Activated gamma-delta T cell treated with Interleukin-2 at 50 U/mL for 16 hours (primary cell): ENCODE measurements at regions not wholly inside any gene's neighbourhood (a gene's known extent, or its start where the extent isn't known, plus 50 kb on each side); places are given as distances from the start of the nearest gene placed in this dataset.
"Not testable (repeated sequence)": the region's sequence is repeated elsewhere in the genome, so short reads cannot be mapped to it uniquely, and the experiment has no call there.

ENCODE experiments used
- DNase-seq: peaks from one replicate; pipeline ENCODE4 v3.0.0-alpha.2; 2020

DNA sequence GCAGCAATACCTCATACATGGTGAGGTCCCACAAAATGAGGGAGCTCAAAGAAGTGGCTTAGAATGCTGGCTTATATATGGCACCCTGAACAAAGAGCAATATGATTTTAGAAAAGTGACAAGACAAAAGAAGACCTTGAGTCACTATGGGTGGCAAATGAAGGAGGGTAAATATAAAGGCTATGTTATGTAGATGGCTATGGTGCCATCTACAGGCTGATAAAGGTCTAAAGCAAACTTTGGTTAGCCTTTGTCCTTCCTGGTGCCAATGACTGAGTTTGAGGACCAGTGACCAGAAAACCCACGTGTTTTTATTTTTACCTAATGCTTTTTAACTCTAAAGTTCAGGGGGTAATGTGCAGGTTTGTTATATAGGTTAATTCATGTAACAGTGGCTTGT lies 151.8 kb downstream of the CCNG2 start:
- DNase-seq = no peak

DNA sequence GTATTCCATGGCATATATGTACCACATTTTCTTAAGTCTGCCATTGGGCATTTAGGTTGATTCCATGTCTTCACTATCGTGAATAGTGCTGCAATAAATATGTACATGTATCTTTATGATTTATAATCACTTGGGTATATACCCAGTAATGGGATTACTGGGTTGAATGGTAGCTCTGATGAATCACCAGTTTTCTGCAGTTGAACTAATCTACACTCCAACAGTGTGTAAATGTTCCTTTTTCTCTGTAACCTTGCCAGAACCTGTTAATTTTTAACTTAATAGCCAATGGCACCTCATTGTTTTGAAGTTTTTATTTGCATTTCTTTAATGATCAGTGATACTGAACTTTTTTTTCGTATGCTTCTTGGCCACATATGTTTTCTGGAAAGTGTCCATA lies 152.5 kb downstream of the CCNG2 start:
- DNase-seq = no peak

DNA sequence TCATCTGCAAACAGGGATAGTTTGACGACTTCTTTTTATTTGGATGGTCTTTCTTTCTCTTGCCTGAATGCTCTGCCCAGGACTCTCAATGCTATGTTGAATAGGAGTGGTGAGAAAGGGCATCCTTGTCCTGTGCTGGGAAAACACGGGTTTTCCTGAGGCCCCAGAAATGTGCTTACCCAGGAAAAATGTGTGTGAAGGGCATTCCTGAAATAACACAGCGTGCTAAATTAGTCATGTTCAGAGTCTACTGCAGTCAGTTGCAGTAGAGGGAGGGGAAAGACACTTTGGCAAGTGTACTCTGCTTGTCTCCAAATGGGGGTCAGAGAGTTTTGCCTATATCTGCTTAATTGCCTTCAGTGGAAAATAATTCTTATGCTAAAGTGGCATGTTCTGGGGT lies 153.9 kb downstream of the CCNG2 start:
- DNase-seq = no peak

DNA sequence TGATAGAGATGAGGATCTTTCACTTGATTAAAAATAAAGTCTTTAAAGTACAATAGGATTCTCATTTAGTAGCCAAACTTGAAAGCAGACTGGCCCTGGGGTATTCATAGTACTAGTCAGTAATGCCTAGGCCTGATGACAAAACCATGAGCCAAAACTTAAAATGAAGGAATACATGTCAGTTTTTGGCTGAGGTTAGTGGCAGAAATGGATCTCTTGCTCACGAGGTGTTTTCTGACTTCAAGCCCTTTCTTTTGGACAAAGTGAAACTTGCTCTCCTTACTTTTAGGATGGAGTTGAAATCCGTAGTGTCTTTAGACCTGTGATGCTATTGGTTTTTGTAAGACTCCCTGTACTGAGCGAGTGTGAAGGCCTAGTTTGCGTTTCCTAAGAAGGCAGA lies 157.7 kb downstream of the CCNG2 start:
- no peak for DNase-seq

DNA sequence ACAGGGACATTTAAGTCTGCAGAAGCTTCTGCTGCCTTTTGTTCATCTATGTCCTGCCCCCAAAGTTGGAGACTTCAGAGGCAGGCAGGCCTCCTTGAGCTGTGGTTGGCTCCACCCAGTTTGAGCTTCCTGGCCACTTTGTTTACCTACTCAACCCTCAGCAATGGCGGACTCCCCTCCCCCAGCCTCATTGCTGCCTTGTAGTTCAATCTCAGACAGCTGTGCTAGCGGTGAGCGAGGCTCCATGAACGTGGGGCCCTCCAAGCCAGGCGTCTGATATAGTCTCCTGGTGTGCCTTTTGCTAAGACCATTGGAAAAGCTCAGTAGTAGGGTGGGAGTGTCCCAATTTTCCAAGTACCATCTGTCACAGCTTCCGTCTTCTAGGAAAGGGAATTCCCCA lies 170.1 kb downstream of the CCNG2 start:
- no peak for DNase-seq

DNA sequence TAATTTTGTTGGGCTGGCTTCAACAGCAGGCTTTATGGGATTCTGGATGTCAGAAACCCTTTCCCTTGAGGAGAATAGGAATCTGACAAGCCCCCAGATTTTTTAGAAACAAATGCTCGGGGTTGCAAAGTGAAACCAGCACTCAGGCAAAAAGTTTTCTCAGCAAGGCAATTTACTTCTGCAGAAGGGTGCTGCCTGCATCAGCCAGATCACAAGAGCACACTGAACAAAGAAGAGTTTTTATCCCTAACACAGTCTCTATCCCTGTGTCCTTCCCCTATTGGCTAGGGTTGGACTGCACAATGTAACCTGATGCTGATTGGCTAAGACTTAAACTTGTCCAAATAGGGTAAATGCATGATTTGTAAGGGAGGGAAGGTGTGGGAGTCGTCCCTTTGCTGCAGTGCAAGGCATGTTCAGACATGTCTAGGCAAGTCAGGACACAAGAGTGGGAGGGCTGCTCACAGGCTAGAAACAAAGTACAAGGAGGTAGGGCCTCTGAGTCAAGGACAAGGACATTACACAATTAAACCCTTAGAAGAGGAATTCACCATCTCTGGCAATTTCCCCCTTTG lies 175.8 kb downstream of the CCNG2 start:
- no peak for DNase-seq

DNA sequence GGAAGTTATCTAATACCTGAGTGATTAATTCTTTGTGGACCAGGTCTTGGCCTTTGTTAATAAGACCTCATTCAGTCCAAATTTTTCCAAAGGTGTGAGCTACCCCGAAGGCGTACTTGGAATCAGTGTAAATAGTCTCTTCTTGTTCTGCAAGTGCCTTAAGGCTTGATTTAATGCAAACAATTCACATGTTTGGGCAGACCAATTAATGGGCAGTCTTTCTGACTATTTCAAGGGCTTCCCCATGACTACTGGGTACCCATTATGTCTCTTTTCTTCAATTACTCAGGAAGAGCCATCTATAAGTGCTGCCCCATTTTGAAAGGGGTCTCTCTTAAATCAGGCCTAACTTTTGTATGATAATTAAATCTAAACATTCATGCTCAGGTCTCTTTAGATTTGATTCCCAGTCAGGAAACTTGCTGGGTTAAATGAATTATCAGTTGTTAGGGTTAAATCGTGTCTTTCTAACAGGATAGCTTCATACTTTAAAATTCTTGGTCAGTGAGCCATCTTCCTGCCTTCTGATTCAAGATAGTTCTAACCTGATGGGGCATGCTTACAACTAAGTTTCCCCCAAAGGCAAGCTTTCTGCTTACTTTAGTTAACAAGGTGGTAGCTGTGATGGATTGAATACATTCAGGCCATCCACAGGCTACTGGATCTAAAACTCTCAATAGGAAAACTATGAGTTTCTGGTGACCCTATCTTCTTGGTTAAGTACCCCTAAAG lies 179.6 kb downstream of the CCNG2 start:
- no peak for DNase-seq

DNA sequence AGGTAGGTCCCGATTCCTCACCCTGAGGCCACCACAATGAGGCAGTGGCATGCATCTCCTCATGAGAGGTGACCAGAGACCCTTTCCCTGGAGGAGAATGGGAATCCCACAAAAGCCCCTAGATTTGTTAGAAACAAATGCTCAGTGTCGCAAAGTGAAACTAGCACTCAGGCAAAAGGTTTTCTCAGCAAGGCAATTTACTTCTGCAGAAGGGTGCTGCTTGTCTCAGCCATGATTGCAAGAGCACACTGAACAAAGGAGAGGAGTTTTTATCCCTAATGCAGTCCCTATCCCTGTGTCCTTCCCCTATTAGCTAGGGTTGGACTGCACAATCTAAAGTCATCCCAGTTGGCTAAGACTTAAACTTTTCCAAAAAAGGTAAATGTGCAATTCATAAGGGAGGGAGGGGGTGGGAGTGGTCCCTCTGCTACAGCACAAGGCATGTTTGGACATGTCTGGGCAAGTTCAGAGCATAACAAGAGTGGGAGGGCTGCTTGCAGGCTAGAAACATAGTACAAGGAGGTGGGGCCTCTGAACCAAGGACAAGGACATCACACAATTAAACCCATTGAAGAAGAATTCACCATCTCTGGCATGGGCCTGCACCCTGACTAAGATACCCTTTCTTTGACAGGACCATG lies 185.3 kb downstream of the CCNG2 start:
- DNase-seq = no peak

DNA sequence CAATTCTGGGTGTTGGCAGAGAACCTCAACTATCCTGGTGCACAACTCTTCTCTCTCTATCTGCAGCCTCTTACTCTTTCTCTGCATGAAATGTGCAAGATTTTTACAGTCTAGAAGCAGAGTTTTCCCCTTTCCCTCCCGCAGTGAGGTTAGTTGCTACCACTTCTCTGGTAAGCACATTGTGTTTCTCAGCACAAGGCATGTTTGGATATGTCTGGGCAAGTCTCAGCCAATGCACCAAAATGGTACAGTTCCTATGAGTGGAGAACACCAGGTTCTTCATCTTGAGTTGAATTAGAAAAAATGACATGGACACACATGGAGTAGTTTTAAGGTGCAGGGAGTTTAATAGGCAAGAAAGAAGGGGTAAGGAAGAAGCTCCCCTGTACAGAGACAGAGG lies 187.0 kb downstream of the CCNG2 start:
- DNase-seq = no peak

DNA sequence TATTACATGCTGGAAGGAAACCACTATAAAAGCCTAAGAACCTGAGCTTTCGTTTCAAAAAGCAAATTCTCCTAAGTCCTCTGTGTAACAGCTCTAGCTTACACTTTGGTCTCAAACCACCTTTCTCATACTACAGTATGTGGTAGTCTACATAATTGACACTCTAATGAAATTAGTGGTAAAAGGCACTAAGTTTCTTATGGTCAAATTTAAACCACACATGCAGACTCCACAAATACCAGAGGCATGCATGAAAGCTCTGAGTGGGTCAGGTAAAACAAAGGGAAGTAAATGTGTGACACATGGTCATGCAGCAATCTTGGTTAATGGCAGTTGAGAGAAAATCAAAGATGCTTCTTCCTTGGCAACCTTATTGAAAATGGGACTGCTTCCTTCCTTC lies 187.8 kb downstream of the CCNG2 start:
- DNase-seq = no peak

DNA sequence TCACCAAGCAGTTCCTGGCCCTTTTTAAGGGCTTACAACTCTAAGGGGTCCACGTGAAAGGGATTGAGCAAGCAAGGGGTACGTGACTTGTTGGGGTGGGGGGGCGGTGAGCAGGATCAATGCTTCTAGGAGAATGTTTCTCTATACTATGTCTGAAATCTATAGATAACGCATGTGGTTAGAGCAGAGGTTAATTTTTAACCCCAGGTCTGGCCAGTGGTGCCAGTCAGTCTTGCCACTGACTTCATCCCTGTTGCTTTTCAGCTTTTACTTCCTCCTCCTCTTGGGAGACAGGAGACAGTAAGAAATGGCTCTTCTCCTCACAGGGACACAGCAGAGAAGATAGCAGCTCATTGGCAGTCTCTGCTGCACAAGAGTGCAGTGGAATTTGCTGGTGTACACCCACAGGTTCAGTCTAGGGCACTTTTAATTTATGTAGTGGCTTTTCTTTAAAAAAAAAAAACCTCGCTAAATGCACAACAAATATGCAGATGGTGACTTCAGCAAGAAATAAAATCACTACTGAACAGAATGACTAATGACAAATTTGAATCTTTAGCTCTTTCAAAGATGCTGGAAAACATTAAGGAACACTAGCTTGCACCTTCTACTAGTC lies 190.5 kb downstream of the CCNG2 start:
- no peak for DNase-seq

DNA sequence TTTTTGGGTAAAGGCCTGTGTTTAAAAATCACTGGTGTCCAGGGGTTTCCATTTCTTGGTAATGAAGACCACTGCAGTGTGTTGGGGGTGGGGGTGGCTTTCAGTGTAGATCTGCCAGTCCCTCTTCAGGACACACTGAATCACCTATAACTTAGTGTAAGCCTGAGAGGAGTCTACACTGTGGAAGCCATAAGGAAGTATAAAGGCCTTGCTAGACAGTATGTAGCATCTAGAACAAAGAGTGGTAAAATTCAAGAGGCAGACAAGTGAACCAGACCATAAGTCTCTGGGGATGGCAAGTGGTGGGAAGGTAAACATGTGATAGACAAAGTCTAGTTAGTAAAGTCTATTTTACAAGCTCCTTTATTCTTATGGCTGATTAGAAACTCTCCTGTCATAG lies 191.8 kb downstream of the CCNG2 start:
- no peak for DNase-seq

DNA sequence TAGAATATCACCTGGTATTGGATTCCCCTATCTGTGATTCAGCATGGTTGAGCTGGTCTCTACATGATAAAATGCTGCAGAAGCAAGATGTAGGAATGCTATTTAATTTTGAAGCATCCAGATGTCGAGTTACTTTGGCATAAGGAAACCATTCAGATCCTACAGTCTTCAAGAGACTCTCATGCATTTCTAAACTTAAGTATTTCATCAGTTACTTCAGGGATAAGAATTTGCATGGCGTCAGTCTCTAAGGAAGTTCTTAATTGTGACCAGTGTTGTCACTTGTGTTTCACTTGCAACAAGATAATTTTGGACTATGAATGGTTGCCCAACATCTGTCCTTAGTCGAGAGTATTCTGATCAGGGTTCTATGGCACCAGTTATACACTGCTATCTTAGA lies 192.4 kb downstream of the CCNG2 start:
- DNase-seq = no peak

DNA sequence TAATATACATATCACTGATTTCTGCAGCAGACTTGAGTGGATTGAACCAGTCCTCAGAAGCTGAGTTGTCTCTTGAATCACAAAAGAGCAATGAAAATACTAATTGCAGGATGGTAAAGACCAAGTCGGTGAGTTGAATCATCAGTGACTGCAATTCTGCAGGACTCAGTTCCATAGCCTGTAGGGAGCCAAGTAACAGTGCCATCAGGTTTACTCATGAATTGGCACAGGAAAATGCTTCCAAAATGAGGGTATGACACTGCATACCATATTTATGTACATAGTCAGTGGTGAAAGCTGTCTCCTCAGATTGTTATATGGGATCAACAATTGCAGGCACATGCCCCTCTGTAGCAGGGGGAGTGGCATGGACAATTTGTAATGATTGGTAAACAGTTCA lies 192.8 kb downstream of the CCNG2 start:
- no peak for DNase-seq

DNA sequence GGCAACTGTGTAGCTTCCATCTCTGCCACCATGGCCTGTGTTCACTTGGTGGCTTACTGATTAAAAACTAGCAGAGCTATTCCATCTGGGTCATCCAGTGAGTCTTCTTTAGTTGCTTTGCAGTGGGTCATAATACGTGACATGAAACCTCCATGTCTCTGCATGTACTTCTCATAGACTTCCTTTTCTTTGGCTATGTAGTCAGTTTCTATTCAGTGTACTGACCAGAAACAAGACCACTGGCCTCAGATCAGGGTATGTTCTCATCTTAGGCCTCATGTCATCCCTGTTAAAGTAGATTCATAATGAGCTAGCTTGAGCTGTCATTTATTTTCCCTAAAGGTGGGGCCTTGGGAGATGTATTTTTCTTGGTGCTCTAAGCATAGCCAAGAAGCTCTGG lies 195.2 kb downstream of the CCNG2 start:
- no peak for DNase-seq

DNA sequence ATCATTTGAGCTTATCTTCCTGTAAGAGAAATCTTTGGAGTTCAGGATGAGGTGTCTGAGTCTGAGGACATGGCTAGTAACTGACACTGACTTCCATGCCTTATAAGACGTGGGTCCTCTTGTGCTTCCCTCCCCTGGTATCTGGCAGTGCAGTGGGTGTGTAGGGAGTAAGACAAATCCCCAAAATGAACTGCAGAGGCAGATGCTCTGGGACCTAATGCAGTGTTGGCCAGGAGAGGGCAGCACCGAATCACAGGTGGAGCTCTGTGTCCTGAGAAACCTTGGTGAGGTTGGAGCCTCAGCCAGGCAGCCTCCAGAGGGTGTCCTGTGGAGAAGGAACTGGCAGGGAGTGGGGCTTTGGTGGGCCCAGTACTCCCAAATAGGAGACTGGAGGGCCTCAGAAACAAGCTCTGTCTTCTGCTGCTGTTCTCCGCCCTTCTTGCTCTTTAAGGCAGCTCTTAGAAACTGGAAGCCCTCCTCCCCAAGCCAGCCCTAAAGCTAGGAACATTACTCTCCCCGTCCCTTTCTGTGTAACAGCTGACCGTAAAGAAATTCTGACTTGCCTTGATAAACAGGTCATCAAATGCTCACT lies 196.8 kb downstream of the CCNG2 start:
- not testable (repeated sequence) for DNase-seq

DNA sequence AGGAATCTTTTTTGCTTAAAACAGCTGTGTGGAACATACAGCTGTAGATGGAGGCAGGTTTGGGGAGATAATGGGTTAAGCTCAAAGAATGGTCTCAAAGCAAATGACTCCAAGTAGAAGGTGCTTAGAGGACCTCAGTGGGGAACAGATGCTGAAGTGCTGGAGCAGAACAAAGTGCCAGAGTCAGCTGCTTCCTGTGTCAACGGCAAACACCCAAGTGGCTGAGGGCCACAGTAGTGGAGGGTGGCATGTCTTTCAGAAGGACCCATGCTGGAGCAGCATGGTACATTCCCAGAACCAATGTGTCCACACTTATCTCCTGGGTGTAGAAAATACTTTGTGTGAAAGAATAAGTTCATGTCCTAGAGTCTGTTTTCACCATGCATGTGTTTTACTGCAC lies 197.5 kb downstream of the CCNG2 start:
- no peak for DNase-seq

DNA sequence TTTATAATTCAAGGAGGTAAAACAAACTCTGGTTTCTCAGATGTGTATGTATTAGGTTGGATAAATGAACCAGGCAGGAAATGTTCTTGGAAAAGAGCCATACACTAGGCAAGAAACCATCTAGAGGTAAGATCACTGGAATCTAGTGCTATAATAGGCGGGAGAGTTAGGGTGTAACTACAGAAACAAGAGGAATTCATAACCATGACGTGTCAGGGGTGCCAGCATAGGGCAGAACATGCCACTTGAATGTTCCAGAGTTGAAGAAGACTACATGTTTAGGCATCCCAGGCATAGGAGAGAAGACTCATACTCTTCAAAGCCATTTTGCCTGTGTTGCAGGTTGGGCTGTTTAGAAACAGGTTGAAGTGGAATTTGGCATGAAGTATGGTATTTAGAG lies 198.7 kb downstream of the CCNG2 start:
- DNase-seq = no peak

DNA sequence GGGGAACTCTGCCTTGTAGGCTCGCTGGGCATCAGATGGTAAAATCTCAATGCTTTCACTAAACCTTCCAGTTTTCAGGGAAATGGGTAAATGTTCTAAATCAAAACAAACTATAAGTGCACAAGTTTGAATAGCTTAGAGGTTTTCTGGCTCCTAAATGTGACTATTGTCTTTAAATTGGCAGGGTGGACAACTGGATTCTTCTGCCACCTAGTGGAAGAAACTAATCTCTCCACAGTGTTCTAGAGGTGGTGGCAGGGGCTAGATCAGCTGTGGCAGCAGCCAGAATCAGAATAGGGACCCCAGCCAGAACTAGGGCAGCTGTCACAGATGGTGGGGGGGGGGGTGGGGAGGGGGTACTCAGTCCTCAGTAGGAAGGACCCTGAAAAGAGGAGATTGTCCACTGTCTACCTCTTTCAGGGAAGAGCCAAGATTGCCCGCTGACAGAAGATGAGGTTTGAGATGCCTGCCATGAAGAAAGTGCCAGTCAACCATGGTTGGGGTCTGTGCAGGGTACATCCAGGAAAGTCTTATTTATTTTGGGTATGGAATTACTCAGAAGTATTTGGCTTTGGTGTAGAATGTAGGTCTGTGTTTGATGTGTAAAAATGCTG lies 201.4 kb downstream of the CCNG2 start:
- DNase-seq = no peak

DNA sequence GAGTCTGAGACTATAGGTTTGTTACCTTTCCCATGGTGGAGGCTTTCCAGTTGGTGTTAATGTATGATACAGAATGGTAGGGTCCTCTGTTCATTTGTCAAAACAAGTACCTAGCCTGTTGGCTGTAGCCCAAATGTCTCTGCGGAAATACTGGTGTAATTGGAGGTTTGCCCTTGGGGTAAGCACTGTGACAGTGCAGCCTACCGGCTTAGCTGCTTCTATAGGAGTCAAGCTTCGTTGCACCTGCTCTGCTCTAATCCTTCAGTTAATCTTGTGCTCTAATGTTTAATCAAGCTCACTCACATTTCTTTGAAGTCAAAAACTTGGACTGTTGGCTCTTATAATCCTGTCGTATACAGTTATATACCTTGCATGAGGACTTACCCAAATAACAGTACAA lies 203.4 kb downstream of the CCNG2 start:
- no peak for DNase-seq

DNA sequence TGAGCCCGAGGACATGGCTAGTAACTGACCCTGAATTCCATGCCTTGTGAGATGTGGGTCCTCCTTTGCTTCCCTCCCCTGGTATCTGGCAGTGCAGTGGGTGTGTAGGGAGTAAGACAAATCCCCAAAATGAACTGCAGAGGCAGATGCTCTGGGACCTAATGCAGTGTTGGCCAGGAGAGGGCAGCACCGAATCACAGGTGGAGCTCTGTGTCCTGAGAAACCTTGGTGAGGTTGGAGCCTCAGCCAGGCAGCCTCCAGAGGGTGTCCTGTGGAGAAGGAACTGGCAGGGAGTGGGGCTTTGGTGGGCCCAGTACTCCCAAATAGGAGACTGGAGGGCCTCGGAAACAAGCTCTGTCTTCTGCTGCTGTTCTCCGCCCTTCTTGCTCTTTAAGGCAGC lies 209.9 kb downstream of the CCNG2 start:
- not testable (repeated sequence) for DNase-seq

DNA sequence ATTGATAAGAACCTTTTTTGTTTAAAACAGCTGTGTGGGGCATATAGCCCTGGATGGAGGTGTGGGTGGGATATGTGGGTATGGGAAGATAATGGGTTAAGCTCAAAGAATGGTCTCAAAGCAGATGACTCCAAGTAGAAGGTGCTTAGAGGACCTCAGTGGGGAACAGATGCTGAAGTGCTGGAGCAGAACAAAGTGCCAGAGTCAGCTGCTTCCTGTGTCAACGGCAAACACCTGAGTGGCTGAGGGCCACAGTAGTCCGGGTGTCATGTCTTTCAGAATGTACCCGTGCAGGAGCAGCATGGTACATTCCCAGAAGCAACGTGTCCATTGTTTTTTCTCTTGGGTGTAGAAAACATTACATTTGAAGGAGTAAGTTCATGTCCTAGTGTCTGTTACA lies 210.6 kb downstream of the CCNG2 start:
- DNase-seq = no peak

DNA sequence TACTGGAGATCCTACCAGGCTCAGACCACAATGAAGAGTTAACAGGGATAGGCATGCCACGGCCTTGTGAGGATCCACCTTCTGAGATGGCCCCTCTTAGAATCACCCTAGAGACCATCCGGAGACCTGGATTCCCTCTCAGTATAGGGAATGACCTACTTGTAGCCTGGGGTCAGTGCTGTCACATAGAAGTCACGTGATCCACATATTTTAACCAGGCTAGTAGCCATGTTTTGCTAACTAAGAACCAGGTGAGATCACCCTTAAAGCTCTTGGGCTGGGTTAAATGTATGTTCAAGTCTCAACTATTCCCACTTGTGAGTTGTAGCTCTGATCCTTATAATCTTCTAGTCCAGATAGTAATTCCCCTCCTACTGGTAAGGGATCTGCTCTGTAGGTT lies 215.4 kb downstream of the CCNG2 start:
- no peak for DNase-seq
